Naive thymus-derived CD8-positive, alpha-beta T cell (primary cell): ENCODE measurements at regions not wholly inside any gene's neighbourhood (a gene's known extent, or its start where the extent isn't known, plus 50 kb on each side); places are given as distances from the start of the nearest gene placed in this dataset.
A peak's percentile ranks its signal among the peaks of the same experiment; 100 is the strongest.
"Not testable (repeated sequence)": the region's sequence is repeated elsewhere in the genome, so short reads cannot be mapped to it uniquely, and the experiment has no call there.

Experiments
- ATAC-seq, 2 donors: fragments of 150-1000 bp; cut with Tn5 transposase in 1 of 2; sonication (Bioruptor Pico), chemical (Tn5 transposase) in 1 of 2; 1 replicate in 1 of 2; 2 replicates in 1 of 2; pipeline ENCODE4 v1.10.0; 2021; ENCODE audit warnings: mild to moderate bottlenecking in 2 of 2, moderate library complexity in 2 of 2
- POLR2A ChIA-PET: fragments of 350-600 bp; sonication (Branson Sonifier 250); formaldehyde crosslinking; loops from one replicate; lab custom pipeline; 2021; ENCODE audit warnings: antibody characterized with exemption; lab: Charles Lee
- DNase-seq, 10 donors: peaks; one replicate each; pipeline versions ENCODE4 v3.0.0 to v3.0.0-alpha.2; 2020 to 2022
- H3K27ac Mint-ChIP-seq, 10 donors: one replicate each; pipeline ENCODE4 v1.8.0; 2020 to 2022; ENCODE audit warnings: mild to moderate bottlenecking in 10 of 10, mixed read lengths in 10 of 10, moderate library complexity in 4 of 10, inconsistent platforms in 1 of 10
- H3K27me3 Mint-ChIP-seq, 5 donors: one replicate each; pipeline ENCODE4 v1.8.0; 2021 to 2022; ENCODE audit warnings: mixed read lengths in 5 of 5
- H3K36me3 Mint-ChIP-seq, 3 donors: one replicate each; pipeline ENCODE4 v1.8.0; 2020 to 2022; ENCODE audit warnings: mixed read lengths in 3 of 3, mild to moderate bottlenecking in 2 of 3, inconsistent platforms in 1 of 3
- H3K4me1 Mint-ChIP-seq, 4 donors: one replicate each; pipeline ENCODE4 v1.8.0; 2021 to 2022; ENCODE audit warnings: mixed read lengths in 4 of 4
- H3K4me3 Mint-ChIP-seq, 10 donors: one replicate each; pipeline ENCODE4 v1.8.0; 2020 to 2022; ENCODE audit warnings: mild to moderate bottlenecking in 10 of 10, mixed read lengths in 10 of 10, moderate library complexity in 6 of 10, inconsistent platforms in 1 of 10
- H3K9me3 Mint-ChIP-seq, 9 donors: one replicate each; pipeline ENCODE4 v1.8.0; 2020 to 2022; ENCODE audit warnings: mixed read lengths in 9 of 9, mild to moderate bottlenecking in 3 of 9, inconsistent platforms in 1 of 9, moderate library complexity in 1 of 9

GRCh38 chr1:148353461-148354283 is 129.4 kb downstream of the PPIAL4G start:
- Mint-ChIP-seq H3K4me1 (peaks cover 6 to 23% (median 12%) of the 10 kb centered on the region in 4 donors), H3K27ac (peak overlapping the region in 2 of 10 donors; percentile 60 to 79), H3K4me3 (peak overlapping the region in 8 of 10 donors; percentile 23 to 83 (median 54)), H3K9me3 (no peaks in the 10 kb centered on the region), H3K36me3 (no peaks in the 10 kb centered on the region), H3K27me3 (peaks cover 11 to 78% (median 35%) of the 10 kb centered on the region in 5 donors)
- DNase-seq, result peak in 3 of 10 donors; percentile 34 to 44 (median 40)
- ATAC-seq, result peak; percentile 39 to 81
- POLR2A ChIA-PET, result interaction anchor here (1.1 to 1.3 kb wide), 2 partner anchors 19 to 35 kb away, joined by 3 to 5 read pairs; no protein-coding TSS in a partner anchor

- no peak for ATAC-seq
- POLR2A ChIA-PET, result no interaction called here
- Mint-ChIP-seq H3K9me3 (no peaks in the 10 kb centered on the region), H3K27me3 (peaks cover 13 to 78% (median 37%) of the 10 kb centered on the region in 5 donors), H3K4me1 (peaks cover 6 to 23% (median 12%) of the 10 kb centered on the region in 4 donors), H3K36me3 (peaks cover 0 to 2% (median 0%) of the 10 kb centered on the region in 3 donors), H3K4me3 (no peak overlapping the region), H3K27ac (no peak overlapping the region)
- no peak for DNase-seq
These were observed 130.5 kb downstream of the PPIAL4G start for GRCh38 chr1:148352470-148353053.

DNA sequence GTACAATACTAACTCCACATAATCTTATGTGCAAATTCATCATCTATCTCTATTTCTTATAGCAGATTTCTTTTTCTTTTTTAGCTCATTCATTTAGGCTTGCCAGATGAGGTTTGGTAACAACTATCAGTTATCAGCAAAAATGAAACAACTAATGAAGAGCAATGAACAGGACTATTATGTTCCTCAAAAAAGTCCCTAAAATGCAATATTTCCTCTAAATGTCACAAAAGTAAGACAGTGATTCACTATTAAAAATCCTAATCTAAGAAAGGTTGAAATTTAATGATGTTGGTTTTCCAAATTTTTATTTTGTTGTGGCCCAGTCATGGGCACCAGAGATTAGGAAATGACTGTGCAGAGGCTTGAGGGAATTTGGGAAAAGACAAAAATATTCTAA is 135.3 kb downstream of the PPIAL4G start:
- no peak overlapping the region for H3K4me3 Mint-ChIP-seq
- no peak overlapping the region for H3K27ac Mint-ChIP-seq
- peaks cover 13 to 52% (median 37%) of the 10 kb centered on the region in 5 donors for H3K27me3 Mint-ChIP-seq
- ATAC-seq (no peak), DNase-seq (no peak)
- H3K4me1 Mint-ChIP-seq, result peaks cover 8 to 13% (median 10%) of the 10 kb centered on the region in 4 donors
- no peaks in the 10 kb centered on the region for H3K9me3 Mint-ChIP-seq
- POLR2A ChIA-PET, result no interaction called here
- H3K36me3 Mint-ChIP-seq, result peaks cover 0 to 2% (median 0%) of the 10 kb centered on the region in 3 donors

- H3K27ac Mint-ChIP-seq, result peak overlapping the region in 1 of 10 donors; percentile 51
- H3K4me3 Mint-ChIP-seq, H3K9me3 Mint-ChIP-seq, ATAC-seq, H3K36me3 Mint-ChIP-seq: not testable (repeated sequence)
- peaks cover 8 to 11% (median 9%) of the 10 kb centered on the region in 4 donors for H3K4me1 Mint-ChIP-seq
- DNase-seq, result peak in 7 of 10 donors; percentile 21 to 69 (median 40)
- POLR2A ChIA-PET, result interaction anchor here (1.2 to 1.3 kb wide), 2 partner anchors 11 to 82 kb away, joined by 3 to 4 read pairs; no protein-coding TSS in a partner anchor
- H3K27me3 Mint-ChIP-seq, result peaks cover 11 to 32% (median 20%) of the 10 kb centered on the region in 5 donors
These were observed 137.4 kb downstream of the PPIAL4G start for GRCh38 chr1:148345659-148346151.

DNA sequence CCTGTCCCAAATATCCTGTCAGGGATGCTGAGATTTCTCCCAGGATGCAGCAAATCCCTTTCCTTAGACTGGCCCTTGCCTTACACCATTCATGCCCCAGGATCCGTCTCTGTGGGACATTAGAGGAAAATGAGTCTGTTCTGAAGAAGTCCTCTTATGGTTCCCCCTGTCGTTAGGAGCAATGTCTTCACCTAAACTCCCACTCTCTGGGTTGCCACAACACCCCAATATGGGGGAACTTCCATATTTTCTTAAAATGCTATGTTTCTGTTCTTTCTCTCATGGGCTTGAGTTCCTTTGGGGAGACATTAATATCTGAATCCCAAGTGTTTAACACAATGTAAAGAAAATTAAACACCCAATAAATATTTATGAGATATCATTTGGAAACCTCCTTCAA is 138.5 kb downstream of the PPIAL4G start:
- H3K4me3 Mint-ChIP-seq, ATAC-seq, H3K9me3 Mint-ChIP-seq, H3K27ac Mint-ChIP-seq, DNase-seq, H3K36me3 Mint-ChIP-seq: not testable (repeated sequence)
- peaks cover 5 to 21% (median 17%) of the 10 kb centered on the region in 5 donors for H3K27me3 Mint-ChIP-seq
- peaks cover 8 to 11% (median 9%) of the 10 kb centered on the region in 4 donors for H3K4me1 Mint-ChIP-seq
- POLR2A ChIA-PET, result interaction anchor here (1.3 kb wide), 1 partner anchor 10 kb away, joined by 4 read pairs; no protein-coding TSS in a partner anchor

DNA sequence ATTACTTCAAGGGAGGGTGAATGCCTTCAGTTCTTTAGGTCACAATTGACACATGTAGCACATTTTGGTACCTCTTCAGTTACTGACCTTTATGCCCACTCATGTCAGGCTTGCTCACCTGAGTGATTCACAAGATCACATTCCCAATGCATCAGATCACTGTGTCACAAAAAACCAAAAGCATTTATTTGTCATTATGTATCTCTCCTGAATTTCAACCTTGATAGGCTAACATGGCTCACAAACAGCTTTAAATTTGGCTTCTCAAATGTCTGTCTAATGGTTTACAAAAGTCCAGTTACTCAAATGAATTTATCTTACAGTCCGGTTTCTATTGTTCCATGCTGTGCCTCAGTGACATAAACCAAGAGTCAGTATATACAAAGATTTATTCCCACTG is 141.4 kb downstream of the PPIAL4G start:
- peaks cover 11 to 15% (median 13%) of the 10 kb centered on the region in 4 donors for H3K4me1 Mint-ChIP-seq
- H3K4me3 Mint-ChIP-seq, POLR2A ChIA-PET, H3K27me3 Mint-ChIP-seq, H3K9me3 Mint-ChIP-seq, ATAC-seq, H3K27ac Mint-ChIP-seq, H3K36me3 Mint-ChIP-seq, DNase-seq: not testable (repeated sequence)

GRCh38 chr1:148336121-148336918 is 146.8 kb downstream of the PPIAL4G start:
- ATAC-seq, H3K9me3 Mint-ChIP-seq, DNase-seq, H3K27me3 Mint-ChIP-seq, H3K36me3 Mint-ChIP-seq: not testable (repeated sequence)
- POLR2A ChIA-PET, result interaction anchor here (0.8 kb wide), 1 partner anchor 12 kb away, joined by 3 read pairs; no protein-coding TSS in a partner anchor
- Mint-ChIP-seq H3K27ac (peak overlapping the region in 9 of 10 donors; percentile 43 to 100 (median 98)), H3K4me3 (peak overlapping the region in 8 of 10 donors; percentile 92 to 100 (median 98)), H3K4me1 (peaks cover 27 to 38% (median 34%) of the 10 kb centered on the region in 4 donors)

DNA sequence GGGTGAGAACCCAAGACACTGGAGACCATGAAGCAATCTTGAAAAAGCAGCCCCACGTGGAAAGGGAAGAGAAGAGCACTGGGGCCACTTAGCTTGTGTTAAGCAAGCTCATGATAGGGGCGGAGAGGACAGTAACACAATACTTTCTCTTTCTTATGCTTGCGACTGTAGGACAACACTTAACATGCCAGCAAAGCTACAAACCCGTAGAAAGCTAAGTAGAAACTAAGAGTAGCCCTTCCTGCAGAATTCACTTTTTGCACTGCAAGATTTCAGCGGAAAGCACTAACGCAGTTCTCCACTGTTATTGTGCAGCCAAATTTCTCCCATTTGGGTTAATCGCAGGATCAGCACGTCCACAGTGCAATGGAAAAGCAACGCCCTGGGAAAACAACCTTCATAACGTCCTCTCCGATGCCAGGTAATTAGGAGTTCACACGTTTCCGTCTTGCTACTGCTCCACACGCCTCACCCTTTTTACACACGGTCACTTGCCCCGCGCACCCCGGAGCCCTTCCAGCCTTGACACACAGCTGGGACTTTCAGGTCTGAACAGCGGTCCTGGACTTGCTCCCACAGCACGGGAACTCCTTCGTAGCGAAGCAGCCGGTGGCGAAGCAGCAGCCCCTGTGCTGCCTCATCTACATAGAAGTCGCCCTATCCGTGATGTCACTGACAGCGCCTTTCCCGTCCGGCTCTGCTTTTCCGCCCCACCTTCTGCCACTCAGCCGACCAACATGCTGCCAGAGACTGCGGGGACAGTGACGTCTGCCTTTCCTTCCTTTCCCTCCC is 148.6 kb downstream of the PPIAL4G start:
- Mint-ChIP-seq H3K4me1 (peaks cover 29 to 40% (median 34%) of the 10 kb centered on the region in 4 donors), H3K9me3 (no peaks in the 10 kb centered on the region), H3K4me3 (peak overlapping the region; percentile 92 to 100 (median 98)), H3K27me3 (peaks cover 0 to 8% (median 4%) of the 10 kb centered on the region in 5 donors), H3K36me3 (peaks cover 0 to 2% (median 0%) of the 10 kb centered on the region in 3 donors), H3K27ac (peak overlapping the region; percentile 95 to 100 (median 99))
- DNase-seq (peak; percentile 48 to 83 (median 70)), ATAC-seq (peak; percentile 77 to 80)
- POLR2A ChIA-PET, result interaction anchor here (0.6 to 2.1 kb wide), 10 partner anchors 9 to 79 kb away, joined by 3 to 13 read pairs (median 6); no protein-coding TSS in a partner anchor

DNA sequence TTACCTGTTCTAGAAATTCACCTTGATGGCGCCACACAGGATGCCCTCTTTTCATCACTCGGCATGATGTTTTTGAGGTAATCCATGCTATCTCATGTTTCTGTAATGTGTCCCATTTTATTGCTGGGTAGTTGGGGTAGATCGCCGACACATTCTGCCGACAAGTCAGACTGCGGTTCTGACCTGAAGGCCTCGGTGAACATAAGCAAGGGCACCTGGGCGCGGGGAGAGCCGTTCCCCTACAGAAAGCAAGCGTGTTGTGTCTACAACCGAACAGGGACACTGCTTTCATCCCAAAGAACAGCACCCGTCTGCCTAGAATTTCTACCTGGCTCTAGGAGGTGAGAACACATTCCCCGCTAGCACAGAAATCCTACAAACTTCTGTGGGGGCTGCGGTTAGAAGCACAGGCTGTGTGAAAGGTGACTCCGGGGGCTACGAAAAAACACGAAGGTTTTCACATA is 149.2 kb downstream of the PPIAL4G start:
- peaks cover 30 to 45% (median 38%) of the 10 kb centered on the region in 4 donors for H3K4me1 Mint-ChIP-seq
- peaks cover 0 to 11% (median 10%) of the 10 kb centered on the region in 5 donors for H3K27me3 Mint-ChIP-seq
- no peak for ATAC-seq
- H3K4me3 Mint-ChIP-seq, result peak overlapping the region; percentile 92 to 100 (median 98)
- DNase-seq, result no peak
- peak overlapping the region; percentile 95 to 100 (median 99) for H3K27ac Mint-ChIP-seq
- H3K36me3 Mint-ChIP-seq, result peaks cover 0 to 2% (median 0%) of the 10 kb centered on the region in 3 donors
- peaks cover 0 to 3% (median 0%) of the 10 kb centered on the region in 9 donors for H3K9me3 Mint-ChIP-seq
- POLR2A ChIA-PET, result interaction anchor here (1.3 to 2.1 kb wide), 5 partner anchors 13 to 71 kb away, joined by 5 to 13 read pairs (median 7); no protein-coding TSS in a partner anchor

DNA sequence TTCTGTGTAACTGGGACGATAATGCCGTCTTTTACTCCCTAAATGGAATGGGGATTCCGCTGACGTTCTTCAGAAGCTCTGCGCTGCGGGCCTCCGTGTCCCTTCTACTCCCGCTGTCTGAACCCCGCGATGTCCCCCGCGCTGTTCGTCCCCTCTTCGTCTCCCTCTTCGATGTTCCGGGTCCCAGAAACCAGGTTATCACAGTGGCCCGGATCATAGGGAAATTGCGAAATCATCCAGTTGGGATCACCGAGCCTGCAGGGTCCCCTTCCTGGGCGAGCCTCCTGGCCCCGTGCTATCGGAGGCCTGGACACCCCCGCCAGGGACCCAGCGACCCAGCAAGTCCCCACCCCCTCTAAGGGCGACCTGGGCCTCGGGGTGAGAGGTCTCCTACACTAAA is 154.2 kb downstream of the PPIAL4G start:
- ATAC-seq, result no peak
- no peak for DNase-seq
- H3K36me3 Mint-ChIP-seq, result peaks cover 0 to 6% (median 2%) of the 10 kb centered on the region in 3 donors
- peaks cover 1 to 17% (median 16%) of the 10 kb centered on the region in 5 donors for H3K27me3 Mint-ChIP-seq
- H3K9me3 Mint-ChIP-seq, result peaks cover 0 to 12% (median 6%) of the 10 kb centered on the region in 9 donors
- H3K4me1 Mint-ChIP-seq, result peaks cover 7 to 11% (median 10%) of the 10 kb centered on the region in 4 donors
- peak overlapping the region in 3 of 10 donors; percentile 8 to 51 (median 50) for H3K4me3 Mint-ChIP-seq
- POLR2A ChIA-PET, result no interaction called here
- no peak overlapping the region for H3K27ac Mint-ChIP-seq

DNA sequence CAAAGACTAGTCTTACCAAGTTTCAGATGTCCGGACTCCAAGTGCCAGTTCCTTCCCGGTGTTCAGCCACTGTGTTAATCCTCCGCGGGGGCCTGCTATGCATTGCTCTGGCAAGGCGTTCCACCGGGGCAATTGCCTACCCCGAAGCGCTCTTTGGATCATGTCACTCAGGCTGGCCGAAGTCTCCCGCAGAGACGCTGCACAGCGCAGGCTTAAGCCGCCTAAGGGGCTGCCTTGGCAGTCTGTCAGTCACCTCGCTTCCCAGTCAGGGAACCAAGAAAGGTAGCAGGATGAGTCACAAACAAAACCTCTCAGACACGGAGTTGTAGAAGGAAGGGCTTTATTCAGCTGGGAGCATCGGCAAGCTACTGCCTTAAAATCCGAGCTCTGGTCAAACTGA is 158.1 kb downstream of the PPIAL4G start:
- DNase-seq, H3K36me3 Mint-ChIP-seq, ATAC-seq, H3K27ac Mint-ChIP-seq, POLR2A ChIA-PET, H3K4me3 Mint-ChIP-seq: not testable (repeated sequence)
- Mint-ChIP-seq H3K9me3 (peaks cover 0 to 12% (median 6%) of the 10 kb centered on the region in 9 donors), H3K4me1 (peaks cover 7 to 16% (median 10%) of the 10 kb centered on the region in 4 donors), H3K27me3 (peaks cover 3 to 16% (median 12%) of the 10 kb centered on the region in 5 donors)
